Fibroblast of lung (primary cell): ENCODE measurements at regions not wholly inside any gene's neighbourhood (a gene's known extent, or its start where the extent isn't known, plus 50 kb on each side); places are given as distances from the start of the nearest gene placed in this dataset.
A peak's percentile ranks its signal among the peaks of the same experiment; 100 is the strongest.

Experiments
- DNase-seq, 2 donors: peaks; one replicate each; pipeline versions ENCODE4 v3.0.0 to v3.0.0-alpha.2; 2010; ENCODE audit warnings: low read depth in 2 of 2
- H2AFZ ChIP-seq: 2 replicates; pipeline ENCODE4 v1.5.1; 2012; ENCODE audit warnings: low read length, control low read depth, inconsistent platforms
- H3K27ac ChIP-seq: 2 replicates; pipeline ENCODE4 v1.5.1; 2011; ENCODE audit warnings: low read length, control low read depth; ENCODE audit not compliant: insufficient read depth
- H3K27me3 ChIP-seq: 2 replicates; pipeline ENCODE4 v1.5.1; 2011; ENCODE audit warnings: mild to moderate bottlenecking, low read length; ENCODE audit not compliant: control insufficient read depth, insufficient read depth
- H3K36me3 ChIP-seq: 2 replicates; pipeline ENCODE4 v1.5.1; 2011; ENCODE audit warnings: low read length; ENCODE audit not compliant: control insufficient read depth, insufficient read depth
- H3K4me1 ChIP-seq: 2 replicates; pipeline ENCODE4 v1.5.1; 2011; ENCODE audit warnings: low read length; ENCODE audit not compliant: control insufficient read depth, insufficient read depth; ENCODE audit errors: extremely low read depth
- H3K4me2 ChIP-seq: 2 replicates; pipeline ENCODE4 v1.5.1; 2011; ENCODE audit warnings: low read length, control low read depth; ENCODE audit not compliant: insufficient read depth; ENCODE audit errors: extremely low read depth
- H3K4me3 ChIP-seq, 4 experiments: fragments of 200-600 bp in 1 of 4; sonication (generic) in 1 of 4; replicated peaks in 1 of 4; 2 replicates each; pipeline ENCODE4 v1.5.1; 2011 to 2016; ENCODE audit warnings: low read length in 4 of 4, low read depth in 3 of 4, mild to moderate bottlenecking in 3 of 4, control low read depth in 2 of 4, inconsistent platforms in 1 of 4, mixed read lengths in 1 of 4; ENCODE audit not compliant: insufficient read depth in 1 of 4; ENCODE audit errors: control extremely low read depth in 1 of 4
- H3K79me2 ChIP-seq: 2 replicates; pipeline ENCODE4 v1.5.1; 2012; ENCODE audit warnings: mild to moderate bottlenecking, low read length, inconsistent platforms; ENCODE audit not compliant: control insufficient read depth, insufficient read depth
- H3K9ac ChIP-seq: 2 replicates; pipeline ENCODE4 v1.5.1; 2011; ENCODE audit warnings: mild to moderate bottlenecking, low read length, control low read depth; ENCODE audit not compliant: insufficient read depth
- H3K9me3 ChIP-seq: 2 replicates; pipeline ENCODE4 v1.5.1; 2012; ENCODE audit warnings: low read depth, low read length; ENCODE audit not compliant: control insufficient read depth, insufficient read depth
- H4K20me1 ChIP-seq: 2 replicates; pipeline ENCODE4 v1.5.1; 2011; ENCODE audit warnings: low read length; ENCODE audit not compliant: control insufficient read depth, insufficient read depth; ENCODE audit errors: extremely low read depth
- CTCF ChIP-seq, 2 donors: IDR thresholded peaks in 1 of 2; conservative IDR thresholded peaks in 1 of 2; 1 replicate in 1 of 2; 2 replicates in 1 of 2; pipeline ENCODE4 v1.5.1; 2011 to 2012; ENCODE audit warnings: low read length in 2 of 2, control low read depth in 1 of 2, inconsistent platforms in 1 of 2, low read depth in 1 of 2, mild to moderate bottlenecking in 1 of 2
- EZH2 ChIP-seq: IDR thresholded peaks from 2 replicates; pipeline ENCODE4 v1.5.1; 2012; ENCODE audit warnings: low read length, control low read depth, mild to moderate bottlenecking; ENCODE audit errors: missing control alignments

- no peak overlapping the region for H2AFZ ChIP-seq
- H4K20me1 ChIP-seq, result no peaks in the 10 kb centered on the region
These were observed 609.8 kb downstream of the IRX1 start for GRCh38 chr5:4205398-4205797.

GRCh38 chr5:4206127-4206526, 610.5 kb downstream of the IRX1 start:
- Histone ChIP-seq H4K20me1 (no peaks in the 10 kb centered on the region), H3K9ac (no peak overlapping the region), H3K79me2 (no peaks in the 10 kb centered on the region), H3K36me3 (no peaks in the 10 kb centered on the region), H2AFZ (no peak overlapping the region), H3K4me2 (no peak overlapping the region), H3K27me3 (no peaks in the 10 kb centered on the region), H3K27ac (no peak overlapping the region), H3K9me3 (no peaks in the 10 kb centered on the region), H3K4me3 (no peak overlapping the region), H3K4me1 (no peaks in the 10 kb centered on the region)
- no peak for TF ChIP-seq EZH2
- no peak for TF ChIP-seq CTCF (conservative IDR thresholded peaks at IDR 0.05 in 1 of 2, IDR thresholded peaks at IDR 0.05 in 1 of 2; ENCODE audit: low read depth in 1 of 2, low read length in 2 of 2)
- DNase-seq, result no peak

More at GRCh38 chr5:4205398-4205797, 609.8 kb downstream of the IRX1 start:
- Histone ChIP-seq H3K4me2 (no peak overlapping the region), H3K4me1 (no peaks in the 10 kb centered on the region), H3K9me3 (no peaks in the 10 kb centered on the region), H3K9ac (no peak overlapping the region), H3K79me2 (no peaks in the 10 kb centered on the region), H3K27ac (no peak overlapping the region), H3K36me3 (no peaks in the 10 kb centered on the region), H3K27me3 (no peaks in the 10 kb centered on the region), H3K4me3 (no peak overlapping the region)
- DNase-seq, result peak in 1 of 2 donors; percentile 2
- TF ChIP-seq EZH2 (no peak), CTCF (conservative IDR thresholded peaks at IDR 0.05 in 1 of 2, IDR thresholded peaks at IDR 0.05 in 1 of 2; ENCODE audit: low read depth in 1 of 2, low read length in 2 of 2) (no peak)

GRCh38 chr5:4207486-4207885, 611.9 kb downstream of the IRX1 start:
- H3K36me3 ChIP-seq, result no peaks in the 10 kb centered on the region
- no peaks in the 10 kb centered on the region for H3K4me1 ChIP-seq
- H3K27ac ChIP-seq, result no peak overlapping the region
- no peak for TF ChIP-seq EZH2
- TF ChIP-seq CTCF (conservative IDR thresholded peaks at IDR 0.05 in 1 of 2, IDR thresholded peaks at IDR 0.05 in 1 of 2; ENCODE audit: low read depth in 1 of 2, low read length in 2 of 2), result no peak
- no peak overlapping the region for H3K4me3 ChIP-seq
- H3K4me2 ChIP-seq, result no peak overlapping the region
- no peaks in the 10 kb centered on the region for H3K9me3 ChIP-seq
- no peak for DNase-seq
- H4K20me1 ChIP-seq, result no peaks in the 10 kb centered on the region
- H3K79me2 ChIP-seq, result no peaks in the 10 kb centered on the region
- no peak overlapping the region for H2AFZ ChIP-seq
- no peak overlapping the region for H3K9ac ChIP-seq
- no peaks in the 10 kb centered on the region for H3K27me3 ChIP-seq
